Sigmoid colon (tissue), 6 donors: ENCODE measurements at regions not wholly inside any gene's neighbourhood (a gene's known extent, or its start where the extent isn't known, plus 50 kb on each side); places are given as distances from the start of the nearest gene placed in this dataset.
A peak's percentile ranks its signal among the peaks of the same experiment; 100 is the strongest.

Source experiments
- DNase-seq: peaks from one replicate; pipeline ENCODE4 v3.0.0-alpha.2; 2019
- H3K27ac ChIP-seq, 4 donors: fragments of 200-600 bp; sonication (generic); one replicate each; pipeline ENCODE4 v1.5.1; 2016 to 2019; ENCODE audit warnings: mild to moderate bottlenecking in 1 of 4
- H3K27me3 ChIP-seq, 3 donors: fragments of 200-600 bp; sonication (generic); one replicate each; pipeline ENCODE4 v1.5.1; 2019; ENCODE audit warnings: mild to moderate bottlenecking in 1 of 3
- H3K36me3 ChIP-seq, 4 donors: fragments of 200-600 bp; sonication (generic); one replicate each; pipeline ENCODE4 v1.5.1; 2016 to 2019
- H3K4me1 ChIP-seq, 4 donors: fragments of 200-600 bp; sonication (generic); one replicate each; pipeline ENCODE4 v1.5.1; 2017 to 2019
- H3K4me3 ChIP-seq, 4 donors: fragments of 200-600 bp; sonication (generic); one replicate each; pipeline ENCODE4 v1.5.1; 2017 to 2019; ENCODE audit warnings: mild to moderate bottlenecking in 2 of 4, moderate library complexity in 1 of 4
- H3K9me3 ChIP-seq, 4 donors: fragments of 200-600 bp in 3 of 4; sonication (generic) in 3 of 4; one replicate each; pipeline versions ENCODE4 v1.5.1 to v1.6.1; 2013 to 2019
- CTCF ChIP-seq, 4 experiments: fragments of 450-650 bp in 3 of 4; fragments of 200-600 bp in 1 of 4; IDR thresholded peaks; one replicate each; pipeline ENCODE4 v1.5.1; 2016 to 2019; ENCODE audit warnings: antibody characterized with exemption in 4 of 4, mild to moderate bottlenecking in 3 of 4, moderate library complexity in 2 of 4
- EP300 ChIP-seq, 4 donors: sonication (generic); formaldehyde crosslinking; IDR thresholded peaks; one replicate each; pipeline ENCODE4 v1.6.1; 2017; ENCODE audit warnings: antibody characterized with exemption in 4 of 4
- POLR2A ChIP-seq, 2 donors: fragments of 450-650 bp; IDR thresholded peaks; one replicate each; pipeline ENCODE4 v1.6.1; 2016; ENCODE audit warnings: antibody characterized with exemption in 2 of 2, mild to moderate bottlenecking in 2 of 2, moderate library complexity in 2 of 2
- POLR2AphosphoS5 ChIP-seq, 4 donors: sonication (generic); formaldehyde crosslinking; IDR thresholded peaks; one replicate each; pipeline ENCODE4 v1.6.1; 2017; ENCODE audit warnings: antibody characterized with exemption in 4 of 4
- WGBS, 2 donors: extraction: QIAGEN DNeasy Blood & Tissue Kit; methylation state at CpG; one replicate each; pipeline ENCODE4 v1.1.7; 2013; 5-methylcytosine and 5-hydroxymethylcytosine counted together
- intact Hi-C: fragments of 100-400 bp; cut with DNase I; formaldehyde crosslinking; loops from one replicate; pipeline ENCODE4 v1.15.1; 2023
- donor health status: healthy with polysubstance abuse.
- donor health status: healthy.

GRCh38 chr6:67663105-67663895, 971.8 kb upstream of the ADGRB3 start:
- Histone ChIP-seq H3K27ac (no peak overlapping the region), H3K9me3 (no peaks in the 10 kb centered on the region), H3K4me1 (no peaks in the 10 kb centered on the region), H3K36me3 (no peaks in the 10 kb centered on the region), H3K27me3 (no peaks in the 10 kb centered on the region), H3K4me3 (no peak overlapping the region)
- intact Hi-C loops: no loop called here
- TF ChIP-seq POLR2AphosphoS5 (IDR thresholded peaks at IDR 0.05) (no peak), EP300 (IDR thresholded peaks at IDR 0.05) (no peak), POLR2A (IDR thresholded peaks at IDR 0.05) (no peak)
- peak; percentile 59 for DNase-seq
- 86 to 90% methylated on average over 11 of the region's 11 CpGs for WGBS, 2 donors

DNA sequence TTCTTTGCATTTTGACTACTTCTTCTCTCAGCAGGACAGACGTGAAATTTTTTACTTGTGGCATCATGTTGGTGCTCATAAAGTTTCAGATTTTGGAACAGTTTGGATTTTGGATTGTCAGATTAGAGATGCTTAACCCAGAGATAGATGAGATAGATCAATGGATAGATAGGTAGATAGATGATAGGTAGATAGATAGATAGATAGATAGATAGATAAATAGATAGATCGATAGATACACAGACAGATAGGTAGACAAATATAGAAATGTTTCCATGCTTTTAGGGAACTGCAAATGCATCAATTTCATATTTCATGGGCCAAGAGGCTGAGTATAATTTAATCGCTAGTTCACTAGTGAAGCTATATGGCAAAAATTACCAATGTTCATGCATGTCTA, 981.5 kb upstream of the ADGRB3 start:
- no peaks in the 10 kb centered on the region for H3K9me3 ChIP-seq
- H3K36me3 ChIP-seq: no peaks in the 10 kb centered on the region
- H3K27me3 ChIP-seq: no peaks in the 10 kb centered on the region
- no peak overlapping the region for H3K27ac ChIP-seq
- H3K4me1 ChIP-seq: no peaks in the 10 kb centered on the region
- intact Hi-C loops: no loop called here
- no peak for DNase-seq
- no peak overlapping the region for H3K4me3 ChIP-seq
- no peak for TF ChIP-seq EP300 (IDR thresholded peaks at IDR 0.05)
- no peak for TF ChIP-seq POLR2A (IDR thresholded peaks at IDR 0.05)
- no peak for TF ChIP-seq CTCF (IDR thresholded peaks at IDR 0.05)
- TF ChIP-seq POLR2AphosphoS5 (IDR thresholded peaks at IDR 0.05): no peak
- WGBS, 2 donors: 90% methylated on average over 3 of the region's 3 CpGs

- Histone ChIP-seq H3K36me3 (no peaks in the 10 kb centered on the region), H3K4me3 (no peak overlapping the region), H3K27me3 (no peaks in the 10 kb centered on the region), H3K4me1 (no peaks in the 10 kb centered on the region), H3K9me3 (no peaks in the 10 kb centered on the region), H3K27ac (no peak overlapping the region)
- 73 to 88% methylated on average over 1 of the region's 1 CpG for WGBS, 2 donors
- intact Hi-C loops: no loop called here
- TF ChIP-seq POLR2AphosphoS5 (IDR thresholded peaks at IDR 0.05) (no peak), EP300 (IDR thresholded peaks at IDR 0.05) (no peak), POLR2A (IDR thresholded peaks at IDR 0.05) (no peak), CTCF (IDR thresholded peaks at IDR 0.05) (no peak)
- no peak for DNase-seq
Observed at GRCh38 chr6:67646550-67646949, 988.5 kb upstream of the ADGRB3 start.

DNA sequence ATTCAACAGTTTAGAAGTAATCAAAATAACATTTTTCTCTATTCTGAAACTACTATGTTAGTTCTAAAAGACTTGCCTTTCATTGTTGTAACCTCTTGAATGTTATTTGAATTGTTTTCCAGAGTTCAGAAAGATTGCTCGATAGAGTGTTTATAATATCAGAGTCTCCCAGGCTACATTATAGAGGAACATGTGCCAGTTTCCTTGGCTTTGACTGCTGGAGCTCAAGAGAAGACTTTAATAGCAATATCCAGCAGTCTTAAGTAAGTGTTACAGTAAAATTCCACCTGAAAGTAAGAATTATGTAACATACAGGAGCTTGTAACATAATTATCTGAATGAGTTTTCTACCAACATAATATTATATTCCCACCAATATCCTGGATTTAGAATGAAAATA, 991.8 kb upstream of the ADGRB3 start:
- intact Hi-C loops: no loop called here
- H3K36me3 ChIP-seq: no peaks in the 10 kb centered on the region
- DNase-seq: no peak
- no peaks in the 10 kb centered on the region for H3K27me3 ChIP-seq
- no peak overlapping the region for H3K27ac ChIP-seq
- WGBS, 2 donors: 63 to 76% methylated on average over 1 of the region's 1 CpG
- H3K9me3 ChIP-seq: no peaks in the 10 kb centered on the region
- no peak overlapping the region for H3K4me3 ChIP-seq
- no peaks in the 10 kb centered on the region for H3K4me1 ChIP-seq
- no peak for TF ChIP-seq CTCF (IDR thresholded peaks at IDR 0.05)
- no peak for TF ChIP-seq EP300 (IDR thresholded peaks at IDR 0.05)
- no peak for TF ChIP-seq POLR2AphosphoS5 (IDR thresholded peaks at IDR 0.05)
- no peak for TF ChIP-seq POLR2A (IDR thresholded peaks at IDR 0.05)

- 87 to 89% methylated on average over 1 of the region's 1 CpG for WGBS, 2 donors
- H3K36me3 ChIP-seq: no peaks in the 10 kb centered on the region
- DNase-seq: no peak
- H3K4me1 ChIP-seq: no peaks in the 10 kb centered on the region
- no peak overlapping the region for H3K4me3 ChIP-seq
- H3K9me3 ChIP-seq: no peaks in the 10 kb centered on the region
- no peak overlapping the region for H3K27ac ChIP-seq
- intact Hi-C loops: no loop called here
- H3K27me3 ChIP-seq: no peaks in the 10 kb centered on the region
- TF ChIP-seq POLR2A (IDR thresholded peaks at IDR 0.05): no peak
- no peak for TF ChIP-seq CTCF (IDR thresholded peaks at IDR 0.05)
- TF ChIP-seq EP300 (IDR thresholded peaks at IDR 0.05): no peak
- TF ChIP-seq POLR2AphosphoS5 (IDR thresholded peaks at IDR 0.05): no peak
Observed at GRCh38 chr6:67642582-67642981, 992.5 kb upstream of the ADGRB3 start.
